ENCODE measurements at regions not wholly inside any gene's neighbourhood (a gene's known extent, or its start where the extent isn't known, plus 50 kb on each side); places are given as distances from the start of the nearest gene placed in this dataset.

DNA sequence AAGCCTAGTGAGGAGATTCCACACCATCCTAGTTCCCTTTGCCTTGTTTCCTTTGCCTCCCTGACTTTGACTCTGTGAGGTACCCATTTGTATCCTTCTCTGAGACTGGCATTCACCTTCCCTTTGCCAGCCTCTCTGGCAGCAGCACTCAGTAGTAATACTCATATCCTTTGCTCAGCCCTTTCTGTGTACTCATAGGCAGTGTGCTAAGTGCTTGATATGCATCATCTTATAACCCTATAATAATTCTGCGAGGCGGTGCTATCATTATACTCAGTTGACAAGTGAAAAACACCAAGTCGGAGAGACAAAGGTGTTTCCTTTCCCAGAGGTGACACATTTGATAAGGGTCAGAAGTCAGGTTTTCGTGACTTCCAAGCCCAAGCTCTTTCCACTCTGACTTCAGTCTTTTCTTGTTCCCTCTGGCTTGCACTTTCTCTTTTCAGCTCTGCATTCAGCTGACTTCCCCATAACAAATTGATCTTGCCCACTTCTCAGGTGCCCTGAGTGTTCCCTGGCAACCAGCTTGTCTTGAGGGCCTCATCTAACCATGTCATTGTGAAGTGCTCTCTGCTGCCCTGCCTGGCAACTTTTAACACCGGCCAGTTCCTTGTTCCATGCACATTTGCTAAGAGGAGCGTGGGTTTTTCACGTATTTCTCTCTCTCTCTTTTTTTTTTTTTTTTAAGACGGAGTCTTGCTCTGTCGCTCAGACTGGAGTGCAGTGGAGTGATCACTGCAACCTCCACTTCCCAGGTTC is 94.5 kb upstream of the UPP2 start:
- DNase-seq (ENCODE audit: low spot score), result no peak

DNA sequence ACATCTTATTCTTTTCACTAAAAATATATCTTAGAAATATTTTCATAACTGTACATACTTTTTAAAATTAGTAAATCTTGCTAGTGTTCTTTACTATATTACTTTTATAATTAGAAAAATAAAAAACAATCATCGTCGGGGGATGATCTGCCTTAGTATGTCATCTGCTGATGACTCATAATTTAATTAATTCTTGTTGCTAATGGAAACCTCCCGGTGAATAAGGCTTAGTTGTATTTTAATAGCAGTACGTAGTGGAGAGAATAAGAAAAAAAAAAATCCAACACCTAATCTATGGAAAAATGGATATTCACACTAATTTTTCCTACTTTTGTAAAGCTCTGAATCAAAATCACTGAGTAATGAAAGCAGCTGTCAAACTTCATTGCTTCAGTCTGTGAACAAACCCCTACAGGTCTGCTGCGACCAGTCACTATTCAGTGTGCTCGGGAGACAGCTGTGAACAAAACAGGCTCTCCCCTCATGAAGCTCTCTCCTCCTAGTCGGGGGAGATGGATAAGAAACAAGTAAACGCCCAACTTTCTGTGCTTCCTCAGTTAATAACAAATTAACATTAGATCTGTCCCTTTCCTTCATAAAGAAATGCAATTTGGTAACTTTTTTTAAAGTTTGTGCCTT is 97.4 kb upstream of the UPP2 start:
- no peak for DNase-seq (ENCODE audit: low spot score)

GRCh38 chr2:158002079-158002478 is 99.6 kb upstream of the UPP2 start:
- DNase-seq (ENCODE audit: low spot score), result no peak

DNA sequence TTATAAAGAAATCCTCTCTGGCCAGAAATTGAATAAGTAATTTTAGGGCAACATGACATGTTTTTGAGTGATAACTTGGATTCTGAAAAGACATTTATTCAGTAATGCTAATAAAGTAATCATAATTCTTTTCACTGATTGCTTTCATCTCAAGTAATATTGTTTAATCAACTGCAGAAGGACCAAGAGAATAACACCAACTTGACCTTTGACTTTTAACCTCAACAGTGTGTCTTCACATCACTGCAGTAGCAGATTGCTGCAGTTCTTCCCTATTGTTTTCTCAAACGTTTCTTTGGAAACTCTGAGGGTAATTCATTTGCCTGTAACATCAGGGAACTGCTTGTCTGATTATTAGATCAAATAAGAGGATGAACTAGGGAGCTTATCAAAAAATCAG is 104.9 kb upstream of the UPP2 start:
- no peak for DNase-seq (ENCODE audit: low spot score)

- no peak for DNase-seq (ENCODE audit: low spot score)
These were observed 106.6 kb upstream of the UPP2 start for GRCh38 chr2:157995117-157995516.

GRCh38 chr2:157991932-157992331 is 109.7 kb upstream of the UPP2 start:
- DNase-seq (ENCODE audit: low spot score), result no peak

- no peak for DNase-seq (ENCODE audit: low spot score)
These were observed 111.5 kb upstream of the UPP2 start for GRCh38 chr2:157990173-157990572.

GRCh38 chr2:157989227-157989626 is 112.4 kb upstream of the UPP2 start:
- no peak for DNase-seq (ENCODE audit: low spot score)

DNA sequence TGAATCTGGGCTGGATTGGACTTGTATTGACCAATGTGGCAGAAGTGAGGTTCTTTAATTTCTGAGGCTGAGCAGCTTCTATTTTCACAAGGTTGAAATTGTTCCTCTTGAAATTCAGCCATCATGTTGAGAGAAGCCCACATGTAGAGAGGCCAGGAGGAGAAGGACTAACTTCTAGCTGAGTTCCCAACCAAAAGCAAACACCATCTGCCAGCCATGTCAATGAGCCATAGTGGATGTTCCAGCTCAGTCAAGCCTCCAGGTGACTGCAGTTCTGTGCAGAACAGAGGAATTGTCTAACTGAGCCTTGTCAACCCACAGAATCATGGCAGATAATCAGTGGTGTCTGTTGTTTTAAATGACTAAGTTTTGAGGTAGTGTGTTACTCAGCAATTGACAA is 110.6 kb upstream of the ACVR1 start:
- no peak for DNase-seq (ENCODE audit: low spot score)

GRCh38 chr2:157984866-157985265 is 108.7 kb upstream of the ACVR1 start:
- no peak for DNase-seq (ENCODE audit: low spot score)

DNA sequence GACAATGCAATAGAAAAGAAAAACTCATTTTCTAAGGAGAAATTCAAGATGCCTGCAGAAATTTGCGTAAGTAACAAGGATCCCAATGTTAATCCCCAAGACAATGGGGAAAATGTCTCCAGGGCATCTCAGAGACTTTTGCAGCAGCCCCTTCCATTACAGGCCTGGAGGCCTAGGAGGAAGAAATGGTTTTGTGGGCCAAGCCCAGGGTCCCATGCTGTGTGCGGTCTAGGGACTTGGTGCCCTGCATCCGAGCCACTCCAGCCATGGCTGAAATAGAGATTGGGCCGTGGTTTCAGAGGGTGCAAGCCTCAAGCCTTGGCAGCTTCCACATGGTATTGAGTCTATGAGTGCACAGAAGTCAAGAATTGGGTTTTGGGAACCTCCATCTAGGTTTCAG is 103.9 kb upstream of the ACVR1 start:
- DNase-seq (ENCODE audit: low spot score), result no peak

DNA sequence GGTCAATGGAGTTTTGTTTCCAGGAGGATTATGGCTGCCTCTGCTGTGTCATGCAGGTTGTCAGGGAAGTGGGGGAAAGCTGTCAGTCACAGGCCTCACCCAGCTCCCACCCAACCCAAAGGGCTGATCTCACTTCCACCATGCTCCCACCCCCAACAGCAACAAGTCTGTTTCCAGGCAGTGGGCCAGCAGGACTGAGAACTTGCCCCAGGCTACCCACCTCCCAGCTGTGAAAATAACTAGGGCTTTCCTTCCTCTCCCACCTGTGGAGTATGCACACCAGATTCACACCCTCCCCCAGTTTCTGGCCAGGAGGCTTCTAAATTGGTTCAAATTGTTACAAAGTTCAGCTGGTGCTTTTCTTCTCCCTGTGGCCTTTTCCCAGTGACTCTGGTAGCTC is 95.6 kb upstream of the ACVR1 start:
- no peak for DNase-seq (ENCODE audit: low spot score)

DNA sequence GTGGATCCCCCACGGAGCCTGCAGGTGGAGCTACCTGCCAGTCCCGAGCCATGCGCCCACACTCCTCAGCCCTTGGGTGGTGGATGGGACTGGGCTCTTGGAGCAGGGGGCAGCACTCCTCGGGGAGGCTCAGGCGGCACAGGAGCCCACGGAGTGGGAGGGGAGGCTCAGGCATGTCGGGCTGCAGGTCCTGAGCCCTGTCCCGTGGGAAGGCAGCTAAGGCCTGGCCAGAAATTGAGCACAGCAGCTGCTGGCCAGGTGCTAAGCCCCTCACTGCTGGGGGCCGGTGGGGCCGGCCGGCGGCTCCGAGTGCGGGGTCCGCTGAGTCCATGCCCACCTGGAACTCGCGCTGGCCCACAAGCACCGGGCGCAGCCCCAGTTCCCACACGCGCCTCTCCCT is 91.7 kb upstream of the ACVR1 start:
- DNase-seq (ENCODE audit: low spot score), result no peak

DNA sequence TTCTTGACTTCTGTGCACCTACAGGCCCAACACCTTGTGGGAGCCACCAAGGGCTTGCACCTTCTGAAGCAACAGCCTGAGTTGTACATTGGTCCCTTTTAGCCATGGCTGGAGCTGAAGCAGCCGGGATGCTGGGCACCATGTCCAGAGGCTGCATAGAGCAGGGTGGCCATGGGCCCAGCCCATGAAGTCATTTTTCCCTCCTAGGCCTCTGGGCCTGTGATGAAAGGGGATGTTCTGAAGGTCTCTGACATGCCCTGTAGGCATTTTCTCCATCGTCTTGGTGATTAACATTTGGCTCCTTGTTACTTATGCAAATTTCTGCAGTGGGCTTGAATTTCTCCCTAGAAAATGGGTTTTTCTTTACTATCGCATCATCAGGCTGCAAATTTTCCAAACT is 83.1 kb upstream of the ACVR1 start:
- no peak for DNase-seq (ENCODE audit: low spot score)

DNA sequence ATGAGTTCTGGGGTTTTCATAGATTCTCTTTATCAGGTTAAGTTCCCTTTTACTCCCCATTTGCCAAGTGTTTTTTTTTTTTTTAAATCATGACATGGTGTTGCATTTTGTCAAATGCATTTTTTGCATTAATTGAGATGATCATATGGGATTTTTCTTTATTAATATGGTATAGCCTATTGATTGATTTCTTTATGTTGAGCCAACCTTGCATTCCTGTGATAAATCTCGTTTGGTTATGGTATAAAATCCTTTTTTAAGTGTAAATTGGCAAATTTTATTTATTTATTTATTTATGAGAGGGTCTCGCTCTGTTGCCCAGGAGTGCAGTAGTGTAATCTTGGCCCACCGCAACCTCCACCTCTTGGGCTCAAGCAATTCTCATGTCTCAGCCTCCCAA is 81.5 kb upstream of the ACVR1 start:
- DNase-seq (ENCODE audit: low spot score), result no peak

DNA sequence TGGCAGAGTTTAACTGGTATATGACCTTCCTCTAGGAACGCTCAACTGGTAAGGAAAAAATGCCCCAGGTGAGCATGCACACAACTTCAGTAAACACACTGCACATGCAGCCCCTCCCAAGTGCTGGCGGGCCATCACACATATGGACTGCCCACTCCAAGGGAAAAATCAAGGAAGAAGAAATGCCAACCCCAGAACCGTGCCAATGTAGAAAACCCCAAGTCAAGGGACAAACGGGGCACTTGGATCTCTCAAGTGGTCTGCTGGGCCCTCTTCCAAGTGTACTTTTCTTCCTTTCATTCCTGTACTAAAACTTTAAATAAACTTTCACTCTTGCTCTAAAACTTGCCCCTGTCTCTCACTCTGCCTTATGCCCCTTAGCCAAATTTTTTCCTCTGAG is 76.4 kb upstream of the ACVR1 start:
- no peak for DNase-seq (ENCODE audit: low spot score)

- DNase-seq (ENCODE audit: low spot score), result no peak
These were observed 72.7 kb upstream of the ACVR1 start for GRCh38 chr2:157948856-157949255.

GRCh38 chr2:157946919-157947557 is 70.9 kb upstream of the ACVR1 start:
- DNase-seq (ENCODE audit: low spot score), result no peak

DNA sequence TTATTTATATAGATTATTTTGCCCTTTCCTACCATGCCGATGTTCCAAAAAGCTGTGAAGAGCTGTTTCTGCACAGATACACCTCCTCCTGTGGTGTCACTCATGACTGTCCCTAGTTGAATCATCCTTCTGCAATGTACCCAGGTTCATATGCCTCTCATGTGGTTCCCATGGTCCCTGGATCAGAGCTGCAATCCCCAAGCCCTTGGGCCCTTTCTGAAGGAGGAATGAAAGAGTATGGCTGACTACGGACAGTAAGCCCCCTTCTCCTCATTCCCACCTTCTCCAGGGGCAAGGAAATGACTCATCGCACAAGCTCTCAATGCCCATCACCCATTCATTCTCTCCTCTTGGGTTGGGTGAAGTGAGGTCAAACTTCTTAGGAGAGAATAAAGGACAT is 63.9 kb upstream of the ACVR1 start:
- DNase-seq (ENCODE audit: low spot score), result peak; percentile 7

DNA sequence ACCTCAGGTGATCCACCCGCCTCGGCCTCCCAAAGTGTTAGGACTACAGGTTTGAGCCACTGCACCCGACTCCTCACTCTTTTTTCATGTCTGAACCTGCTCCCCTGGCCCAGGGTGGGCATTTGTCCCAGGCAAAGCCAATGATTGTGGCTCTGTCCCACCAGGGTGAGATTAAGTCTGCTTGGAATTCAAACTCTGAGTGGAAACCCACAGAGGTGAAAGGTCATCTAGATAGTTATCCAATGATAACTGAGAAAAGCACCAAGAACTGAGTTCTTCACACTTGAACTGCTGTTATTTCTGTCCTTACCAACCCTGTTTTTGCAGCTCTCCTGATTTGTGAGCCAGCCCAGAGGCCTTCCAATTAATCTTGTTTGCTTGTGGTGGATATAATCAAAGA is 62.4 kb upstream of the ACVR1 start:
- no peak for DNase-seq (ENCODE audit: low spot score)

DNA sequence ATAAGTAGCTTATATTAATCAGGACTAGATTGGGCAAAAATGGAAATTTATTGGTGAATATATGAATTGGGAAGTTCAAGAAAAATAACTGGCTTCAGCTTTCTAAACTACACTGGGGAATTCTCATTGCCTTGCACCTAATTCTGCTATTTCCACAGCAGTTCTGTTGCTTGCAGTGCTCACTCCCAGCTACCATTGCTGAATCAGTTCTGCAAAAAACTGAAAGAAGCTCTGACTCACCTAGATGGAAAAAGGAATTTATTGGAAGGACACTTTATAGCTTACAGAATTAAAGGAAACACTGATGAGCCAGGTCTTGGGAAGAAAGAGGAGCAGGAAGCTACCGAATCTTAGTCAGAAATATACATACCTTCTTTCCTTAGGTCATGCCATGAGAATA is 60.3 kb upstream of the ACVR1 start:
- DNase-seq (ENCODE audit: low spot score), result no peak

GRCh38 chr2:157935378-157935906 is 59.3 kb upstream of the ACVR1 start:
- DNase-seq (ENCODE audit: low spot score), result no peak

DNA sequence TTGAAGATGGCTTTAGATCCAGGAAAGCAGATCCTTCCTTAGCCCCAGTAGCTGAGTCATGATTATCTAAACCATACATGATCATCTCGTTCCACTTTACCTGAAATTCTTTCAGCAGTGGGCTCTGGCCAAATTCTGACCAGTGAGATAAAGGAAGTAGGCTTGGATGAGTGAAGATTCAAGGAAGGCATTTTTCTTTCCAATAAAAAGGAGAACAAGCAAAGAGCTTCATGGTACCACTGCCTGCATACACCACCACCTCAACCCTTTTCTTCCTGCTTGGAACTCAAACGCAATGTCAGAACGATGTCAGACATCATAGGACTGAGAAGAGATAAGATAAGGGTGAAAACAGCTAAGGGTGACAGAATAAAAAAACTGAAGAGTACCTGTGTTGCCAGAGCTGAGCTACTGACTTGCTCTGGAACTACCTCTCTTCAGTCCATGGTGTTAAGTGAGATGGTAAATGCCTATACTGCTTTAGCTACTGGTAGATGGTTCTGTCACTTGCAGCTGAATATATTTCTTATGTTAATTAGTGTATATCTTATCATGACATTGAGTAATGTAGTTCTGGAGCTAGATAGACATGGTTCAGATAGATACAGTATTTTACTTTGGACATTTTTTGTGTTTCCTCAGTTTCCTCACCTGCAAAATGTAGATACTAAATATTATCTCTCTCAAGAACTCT is 58.7 kb upstream of the ACVR1 start:
- no peak for DNase-seq (ENCODE audit: low spot score)
